ENCODE measurements at regions not wholly inside any gene's neighbourhood (a gene's known extent, or its start where the extent isn't known, plus 50 kb on each side); places are given as distances from the start of the nearest gene placed in this dataset.

- TF ChIP-seq POLR2AphosphoS5 (IDR thresholded peaks at IDR 0.05), result no peak
- no peak for TF ChIP-seq CTCF (IDR thresholded peaks at IDR 0.05)
Measured at GRCh38 chr6:71103641-71104040, 146.8 kb upstream of the B3GAT2 start.
